A673 (cell line): ENCODE measurements at regions not wholly inside any gene's neighbourhood (a gene's known extent, or its start where the extent isn't known, plus 50 kb on each side); places are given as distances from the start of the nearest gene placed in this dataset.
"Not testable (repeated sequence)": the region's sequence is repeated elsewhere in the genome, so short reads cannot be mapped to it uniquely, and the experiment has no call there.

Experiments
- CTCF ChIP-seq: fragments of 300-800, 200-600 bp; sonication (generic); conservative IDR thresholded peaks from 2 replicates; pipeline ENCODE4 v1.5.1; 2017; ENCODE audit warnings: low read depth, mild to moderate bottlenecking, antibody characterized with exemption, low read length, moderate library complexity, mixed read lengths
- EZH2 ChIP-seq: fragments of 200-600 bp; sonication (generic); IDR thresholded peaks from 2 replicates; pipeline ENCODE4 v1.6.1; 2017; ENCODE audit warnings: borderline replicate concordance, low read depth, mild to moderate bottlenecking, mixed read lengths, antibody characterized with exemption, low read length; ENCODE audit not compliant: poor library complexity, severe bottlenecking

- not testable (repeated sequence) for TF ChIP-seq EZH2, CTCF
Observed at GRCh38 chr5:34185005-34185404, 142.0 kb upstream of the C1QTNF3 start.
